ENCODE measurements at regions not wholly inside any gene's neighbourhood (a gene's known extent, or its start where the extent isn't known, plus 50 kb on each side); places are given as distances from the start of the nearest gene placed in this dataset.

- no peaks in the 10 kb centered on the region for H3K36me3 ChIP-seq (ENCODE audit: low read depth)
- no peak; the same call in 2 of the 3 replicates for ATAC-seq (ENCODE audit: low read depth)
- H3K27ac ChIP-seq (ENCODE audit: poor library complexity, severe bottlenecking): no peak overlapping the region
- TF ChIP-seq, protein P1, sequence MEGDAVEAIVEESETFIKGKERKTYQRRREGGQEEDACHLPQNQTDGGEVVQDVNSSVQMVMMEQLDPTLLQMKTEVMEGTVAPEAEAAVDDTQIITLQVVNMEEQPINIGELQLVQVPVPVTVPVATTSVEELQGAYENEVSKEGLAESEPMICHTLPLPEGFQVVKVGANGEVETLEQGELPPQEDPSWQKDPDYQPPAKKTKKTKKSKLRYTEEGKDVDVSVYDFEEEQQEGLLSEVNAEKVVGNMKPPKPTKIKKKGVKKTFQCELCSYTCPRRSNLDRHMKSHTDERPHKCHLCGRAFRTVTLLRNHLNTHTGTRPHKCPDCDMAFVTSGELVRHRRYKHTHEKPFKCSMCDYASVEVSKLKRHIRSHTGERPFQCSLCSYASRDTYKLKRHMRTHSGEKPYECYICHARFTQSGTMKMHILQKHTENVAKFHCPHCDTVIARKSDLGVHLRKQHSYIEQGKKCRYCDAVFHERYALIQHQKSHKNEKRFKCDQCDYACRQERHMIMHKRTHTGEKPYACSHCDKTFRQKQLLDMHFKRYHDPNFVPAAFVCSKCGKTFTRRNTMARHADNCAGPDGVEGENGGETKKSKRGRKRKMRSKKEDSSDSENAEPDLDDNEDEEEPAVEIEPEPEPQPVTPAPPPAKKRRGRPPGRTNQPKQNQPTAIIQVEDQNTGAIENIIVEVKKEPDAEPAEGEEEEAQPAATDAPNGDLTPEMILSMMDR (IDR thresholded peaks at IDR 0.05; ENCODE audit: poor library complexity, severe bottlenecking): no peak
- no peak overlapping the region for H3K4me3 ChIP-seq (ENCODE audit: severe bottlenecking)
- no peaks in the 10 kb centered on the region for H3K9me3 ChIP-seq (ENCODE audit: severe bottlenecking)
- peaks cover 34% of the 10 kb centered on the region for H3K27me3 ChIP-seq (ENCODE audit: insufficient read depth, poor library complexity, severe bottlenecking)
- H3K4me1 ChIP-seq (ENCODE audit: insufficient read depth, poor library complexity, severe bottlenecking): no peaks in the 10 kb centered on the region
- DNase-seq (ENCODE audit: low spot score): no peak
These were observed 797.7 kb upstream of the EDIL3 start for GRCh38 chr5:85182344-85182743.

GRCh38 chr5:85204289-85204688 is 819.6 kb upstream of the EDIL3 start:
- Histone ChIP-seq H3K4me1 (ENCODE audit: insufficient read depth, poor library complexity, severe bottlenecking) (no peaks in the 10 kb centered on the region), H3K9me3 (ENCODE audit: severe bottlenecking) (no peaks in the 10 kb centered on the region), H3K27me3 (ENCODE audit: insufficient read depth, poor library complexity, severe bottlenecking) (no peaks in the 10 kb centered on the region), H3K36me3 (ENCODE audit: low read depth) (no peaks in the 10 kb centered on the region), H3K4me3 (ENCODE audit: severe bottlenecking) (no peak overlapping the region), H3K27ac (ENCODE audit: poor library complexity, severe bottlenecking) (no peak overlapping the region)
- no peak for ATAC-seq (ENCODE audit: low read depth)
- DNase-seq (ENCODE audit: low spot score): no peak
- TF ChIP-seq, protein P1 (IDR thresholded peaks at IDR 0.05; ENCODE audit: poor library complexity, severe bottlenecking): no peak

GRCh38 chr5:85205430-85205829 is 820.8 kb upstream of the EDIL3 start:
- Histone ChIP-seq H3K27ac (ENCODE audit: poor library complexity, severe bottlenecking) (no peak overlapping the region), H3K9me3 (ENCODE audit: severe bottlenecking) (no peaks in the 10 kb centered on the region)
- no peak for ATAC-seq (ENCODE audit: low read depth)

GRCh38 chr5:85225388-85225787 is 840.7 kb upstream of the EDIL3 start:
- Histone ChIP-seq H3K36me3 (ENCODE audit: low read depth) (no peaks in the 10 kb centered on the region), H3K4me3 (ENCODE audit: severe bottlenecking) (no peak overlapping the region), H3K9me3 (ENCODE audit: severe bottlenecking) (no peaks in the 10 kb centered on the region), H3K27me3 (ENCODE audit: insufficient read depth, poor library complexity, severe bottlenecking) (peaks cover 7% of the 10 kb centered on the region), H3K4me1 (ENCODE audit: insufficient read depth, poor library complexity, severe bottlenecking) (no peaks in the 10 kb centered on the region), H3K27ac (ENCODE audit: poor library complexity, severe bottlenecking) (no peak overlapping the region)
- TF ChIP-seq, protein P1 (IDR thresholded peaks at IDR 0.05; ENCODE audit: poor library complexity, severe bottlenecking): no peak
- no peak for DNase-seq (ENCODE audit: low spot score)
- no peak for ATAC-seq (ENCODE audit: low read depth)

More at GRCh38 chr5:85205430-85205829, 820.8 kb upstream of the EDIL3 start:
- H3K4me1 ChIP-seq (ENCODE audit: insufficient read depth, poor library complexity, severe bottlenecking): no peaks in the 10 kb centered on the region
- no peaks in the 10 kb centered on the region for H3K27me3 ChIP-seq (ENCODE audit: insufficient read depth, poor library complexity, severe bottlenecking)
- TF ChIP-seq, protein P1 (IDR thresholded peaks at IDR 0.05; ENCODE audit: poor library complexity, severe bottlenecking): no peak
- H3K4me3 ChIP-seq (ENCODE audit: severe bottlenecking): no peak overlapping the region
- DNase-seq (ENCODE audit: low spot score): no peak
- no peaks in the 10 kb centered on the region for H3K36me3 ChIP-seq (ENCODE audit: low read depth)

DNA sequence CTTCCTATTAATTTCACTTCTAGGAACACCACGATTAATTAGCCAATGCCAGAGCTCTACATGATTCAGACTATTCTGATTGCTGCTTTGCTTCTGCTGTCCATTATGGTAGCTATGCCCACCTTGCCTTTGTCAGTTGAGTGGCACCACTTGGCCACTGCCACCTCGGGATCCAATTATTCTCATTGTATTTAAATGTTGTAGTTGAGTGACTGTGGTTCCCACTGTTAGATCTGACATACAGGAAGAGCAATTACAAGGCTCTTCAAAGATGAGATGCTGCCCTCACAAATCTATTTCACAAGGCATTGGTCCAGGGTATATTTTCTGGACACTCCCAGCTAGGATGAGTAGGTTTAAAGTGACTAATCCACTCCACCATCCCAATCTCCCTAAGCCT is 864.5 kb upstream of the EDIL3 start:
- no peaks in the 10 kb centered on the region for H3K9me3 ChIP-seq (ENCODE audit: severe bottlenecking)
- H3K4me3 ChIP-seq (ENCODE audit: severe bottlenecking): no peak overlapping the region
- TF ChIP-seq, protein P1 (IDR thresholded peaks at IDR 0.05; ENCODE audit: poor library complexity, severe bottlenecking): no peak
- no peaks in the 10 kb centered on the region for H3K36me3 ChIP-seq (ENCODE audit: low read depth)
- no peaks in the 10 kb centered on the region for H3K4me1 ChIP-seq (ENCODE audit: insufficient read depth, poor library complexity, severe bottlenecking)
- H3K27ac ChIP-seq (ENCODE audit: poor library complexity, severe bottlenecking): no peak overlapping the region
- DNase-seq (ENCODE audit: low spot score) (no peak), ATAC-seq (ENCODE audit: low read depth) (no peak)
- no peaks in the 10 kb centered on the region for H3K27me3 ChIP-seq (ENCODE audit: insufficient read depth, poor library complexity, severe bottlenecking)

Data from RWPE2 (cell line).